HG03097 (cell line): ENCODE measurements at regions not wholly inside any gene's neighbourhood (a gene's known extent, or its start where the extent isn't known, plus 50 kb on each side); places are given as distances from the start of the nearest gene placed in this dataset.
"Not testable (repeated sequence)": the region's sequence is repeated elsewhere in the genome, so short reads cannot be mapped to it uniquely, and the experiment has no call there.

Experiments
- ATAC-seq: cut with Tn5 transposase; IDR thresholded peaks from one replicate; pipeline ENCODE4 v1.9.1; 2021; ENCODE audit not compliant: unreplicated experiment, low FRiP score

- peak; percentile 14 for ATAC-seq
Measured at GRCh38 chr4:123599061-123599919, 202.7 kb downstream of the SPRY1 start.

- ATAC-seq = peak; percentile 100
Measured at GRCh38 chr4:123599920-123600810, 203.6 kb downstream of the SPRY1 start.

GRCh38 chr4:123600987-123601904 is 204.7 kb downstream of the SPRY1 start:
- no peak for ATAC-seq

- ATAC-seq = no peak
Measured at GRCh38 chr4:123602007-123602406, 205.4 kb downstream of the SPRY1 start.

- ATAC-seq = no peak
Measured at GRCh38 chr4:123603165-123603564, 206.6 kb downstream of the SPRY1 start.

GRCh38 chr4:123605797-123606196 is 209.2 kb downstream of the SPRY1 start:
- ATAC-seq = not testable (repeated sequence)

GRCh38 chr4:123606336-123606735 is 209.7 kb downstream of the SPRY1 start:
- ATAC-seq = no peak

- peak; percentile 66 for ATAC-seq
Measured at GRCh38 chr4:123606946-123607542, 210.4 kb downstream of the SPRY1 start.

- ATAC-seq = no peak
Measured at GRCh38 chr4:123609829-123610228, 213.2 kb downstream of the SPRY1 start.

GRCh38 chr4:123613586-123614344 is 217.2 kb downstream of the SPRY1 start:
- no peak for ATAC-seq

GRCh38 chr4:123615901-123616300 is 219.3 kb downstream of the SPRY1 start:
- ATAC-seq = no peak

GRCh38 chr4:123616951-123617461 is 220.4 kb downstream of the SPRY1 start:
- no peak for ATAC-seq

- no peak for ATAC-seq
Measured at GRCh38 chr4:123617791-123618190, 221.2 kb downstream of the SPRY1 start.

GRCh38 chr4:123618606-123619005 is 222.0 kb downstream of the SPRY1 start:
- ATAC-seq = no peak

- no peak for ATAC-seq
Measured at GRCh38 chr4:123619326-123619725, 222.7 kb downstream of the SPRY1 start.

- ATAC-seq = no peak
Measured at GRCh38 chr4:123619895-123620294, 223.3 kb downstream of the SPRY1 start.

GRCh38 chr4:123621072-123621705 is 224.6 kb downstream of the SPRY1 start:
- ATAC-seq = no peak

GRCh38 chr4:123622572-123622971 is 226.0 kb downstream of the SPRY1 start:
- ATAC-seq = no peak

GRCh38 chr4:123623611-123624010 is 227.0 kb downstream of the SPRY1 start:
- ATAC-seq = no peak
